Esophagus (tissue), 2 donors: ENCODE measurements at regions not wholly inside any gene's neighbourhood (a gene's known extent, or its start where the extent isn't known, plus 50 kb on each side); places are given as distances from the start of the nearest gene placed in this dataset.

Experiments
- H3K27ac ChIP-seq, 2 donors: one replicate each; pipeline ENCODE4 v1.5.1; 2013; ENCODE audit warnings: low read depth in 2 of 2, mild to moderate bottlenecking in 2 of 2, inconsistent platforms in 1 of 2, low read length in 1 of 2, moderate library complexity in 1 of 2
- H3K27me3 ChIP-seq, 2 donors: one replicate each; pipeline ENCODE4 v1.6.1; 2013; ENCODE audit warnings: low read length in 2 of 2, control low read depth in 1 of 2, mild to moderate bottlenecking in 1 of 2; ENCODE audit not compliant: insufficient read depth in 2 of 2, control insufficient read depth in 1 of 2
- H3K36me3 ChIP-seq, 2 donors: one replicate each; pipeline ENCODE4 v1.6.1; 2013; ENCODE audit warnings: low read length in 1 of 2; ENCODE audit not compliant: control insufficient read depth in 2 of 2, insufficient read depth in 2 of 2
- H3K4me1 ChIP-seq, 2 donors: one replicate each; pipeline ENCODE4 v1.6.1; 2013; ENCODE audit warnings: low read length in 1 of 2; ENCODE audit not compliant: control insufficient read depth in 2 of 2, insufficient read depth in 2 of 2
- H3K4me3 ChIP-seq, 2 donors: one replicate each; pipeline ENCODE4 v1.5.1; 2013; ENCODE audit warnings: low read length in 2 of 2, mild to moderate bottlenecking in 2 of 2, low read depth in 1 of 2, moderate library complexity in 1 of 2
- H3K9me3 ChIP-seq, 2 donors: one replicate each; pipeline ENCODE4 v1.6.1; 2013; ENCODE audit warnings: mild to moderate bottlenecking in 2 of 2, low read depth in 1 of 2, low read length in 1 of 2, moderate library complexity in 1 of 2; ENCODE audit not compliant: control insufficient read depth in 2 of 2, insufficient read depth in 1 of 2
- WGBS, 2 donors: extraction: QIAGEN DNeasy Blood & Tissue Kit; methylation state at CpG; one replicate each; pipeline ENCODE4 v1.1.7; 2013; 5-methylcytosine and 5-hydroxymethylcytosine counted together
- donor health status: healthy with polysubstance abuse.
- donor health status: Bipolar disorder and iron deficiency.

DNA sequence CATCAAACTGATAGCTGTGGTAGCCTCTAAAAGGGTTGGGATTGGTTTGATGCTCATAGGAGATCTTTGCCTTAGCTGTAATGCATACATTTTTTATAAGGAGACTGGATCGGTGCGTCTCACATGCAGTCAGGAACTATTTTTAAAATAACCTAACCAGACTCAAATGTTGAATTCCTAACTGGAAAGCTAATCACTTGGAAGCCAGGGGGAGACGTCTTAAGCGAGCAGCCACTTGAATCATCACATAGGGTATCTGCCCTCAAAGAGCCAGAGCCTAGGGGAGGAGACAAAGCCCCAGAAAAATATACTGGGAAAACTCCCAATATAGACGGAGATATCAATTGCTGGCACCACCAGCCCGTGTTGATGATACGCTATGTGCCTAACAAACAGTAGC, 61.7 kb upstream of the PUM1 start:
- Histone ChIP-seq H3K36me3 (no peaks in the 10 kb centered on the region), H3K27ac (no peak overlapping the region), H3K9me3 (no peaks in the 10 kb centered on the region), H3K4me3 (no peak overlapping the region), H3K27me3 (no peaks in the 10 kb centered on the region), H3K4me1 (peaks cover 0 to 1% of the 10 kb centered on the region in 2 donors)
- 71 to 83% methylated on average over 7 of the region's 7 CpGs for WGBS, 2 donors

- Histone ChIP-seq H3K9me3 (no peaks in the 10 kb centered on the region), H3K27ac (no peak overlapping the region), H3K27me3 (no peaks in the 10 kb centered on the region), H3K36me3 (no peaks in the 10 kb centered on the region), H3K4me1 (peaks cover 0 to 8% of the 10 kb centered on the region in 2 donors), H3K4me3 (no peak overlapping the region)
- 62 to 72% methylated on average over 8 of the region's 8 CpGs for WGBS, 2 donors
Measured at GRCh38 chr1:31122741-31123140, 57.2 kb upstream of the PUM1 start.

GRCh38 chr1:31122101-31122735, 56.7 kb upstream of the PUM1 start:
- H3K27ac ChIP-seq: no peak overlapping the region
- peaks cover 0 to 8% of the 10 kb centered on the region in 2 donors for H3K4me1 ChIP-seq
- no peak overlapping the region for H3K4me3 ChIP-seq
- no peaks in the 10 kb centered on the region for H3K36me3 ChIP-seq
- 66 to 79% methylated on average over 6 of the region's 6 CpGs for WGBS, 2 donors
- no peaks in the 10 kb centered on the region for H3K27me3 ChIP-seq
- H3K9me3 ChIP-seq: no peaks in the 10 kb centered on the region

GRCh38 chr1:31120783-31121180, 55.3 kb upstream of the PUM1 start:
- WGBS, 2 donors: 84 to 88% methylated on average over 3 of the region's 3 CpGs
- H3K4me1 ChIP-seq: peaks cover 0 to 8% of the 10 kb centered on the region in 2 donors
- peak overlapping the region; percentile 69 to 73 for H3K27ac ChIP-seq
- no peaks in the 10 kb centered on the region for H3K9me3 ChIP-seq
- H3K4me3 ChIP-seq: no peak overlapping the region
- H3K36me3 ChIP-seq: no peaks in the 10 kb centered on the region
- H3K27me3 ChIP-seq: no peaks in the 10 kb centered on the region

DNA sequence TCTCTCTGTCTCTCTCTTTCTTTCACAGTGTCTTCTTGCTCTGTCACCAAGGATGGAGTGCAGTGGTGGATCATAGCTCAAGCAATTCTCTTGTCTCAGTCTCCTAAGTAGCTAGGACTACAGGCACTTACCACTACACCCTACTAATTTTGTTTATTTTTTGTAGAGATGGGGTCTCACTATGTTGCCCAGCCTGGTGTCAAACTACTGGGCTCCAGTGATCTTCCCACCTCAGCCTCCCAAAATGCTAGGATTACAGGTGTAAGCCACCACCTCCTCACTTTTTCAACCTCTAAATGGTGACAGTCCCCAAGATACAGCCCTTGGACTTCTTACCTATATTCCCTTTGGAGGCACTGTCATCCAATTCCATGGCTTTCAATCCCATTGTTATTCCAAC, 50.5 kb upstream of the PUM1 start:
- H3K36me3 ChIP-seq: no peaks in the 10 kb centered on the region

More for the DNA sequence above, 50.5 kb upstream of the PUM1 start:
- no peak overlapping the region for H3K27ac ChIP-seq
- no peaks in the 10 kb centered on the region for H3K27me3 ChIP-seq
- peaks cover 0 to 5% of the 10 kb centered on the region in 2 donors for H3K4me1 ChIP-seq
- no peaks in the 10 kb centered on the region for H3K9me3 ChIP-seq
- H3K4me3 ChIP-seq: no peak overlapping the region
